ENCODE measurements at regions not wholly inside any gene's neighbourhood (a gene's known extent, or its start where the extent isn't known, plus 50 kb on each side); places are given as distances from the start of the nearest gene placed in this dataset.
A peak's percentile ranks its signal among the peaks of the same experiment; 100 is the strongest.

DNA sequence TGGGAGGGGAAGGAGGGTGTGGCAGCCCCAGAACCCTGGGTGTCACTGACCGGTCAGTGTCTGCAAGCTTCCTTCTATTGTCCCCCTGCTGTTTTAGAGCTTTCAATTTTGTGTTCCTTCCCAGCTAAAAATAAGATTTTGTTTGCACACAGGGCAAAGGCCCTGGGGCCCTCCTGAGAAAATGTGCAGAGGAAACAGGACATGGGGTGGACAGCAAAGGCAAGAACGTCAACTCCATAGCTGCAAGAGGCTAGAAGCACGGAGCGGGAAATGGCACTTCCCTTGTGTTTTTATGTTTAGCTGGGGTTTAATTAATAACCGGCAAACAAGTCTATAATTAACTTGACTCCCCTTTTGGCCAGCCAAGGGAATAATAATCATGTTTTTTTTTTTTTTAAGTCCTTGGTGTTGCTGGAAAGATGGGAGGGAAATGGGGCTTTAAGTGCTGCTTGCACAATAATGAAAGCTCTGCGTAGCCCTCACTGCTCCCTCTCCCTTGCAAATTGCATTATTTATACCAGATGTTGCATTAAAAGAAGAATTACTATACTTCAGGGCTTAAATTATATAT is 261.4 kb upstream of the USP24 start:
- Histone ChIP-seq H3K4me2 (no peak overlapping the region), H3K27ac (no peak overlapping the region), H3K9me3 (ENCODE audit: insufficient read depth, low read depth) (peaks cover 11% of the 10 kb centered on the region; the same call in 1 of the 2 replicates), H3K4me3 (no peak overlapping the region), H3K27me3 (ENCODE audit: insufficient read depth, low read depth) (no peaks in the 10 kb centered on the region), H3K4me1 (replicated peaks; ENCODE audit: insufficient read depth) (peaks cover 26% of the 10 kb centered on the region), H3K36me3 (ENCODE audit: low read depth) (no peaks in the 10 kb centered on the region), H2AFZ (no peak overlapping the region), H3F3A (ENCODE audit: insufficient read depth, low read depth) (no peaks in the 10 kb centered on the region), H3K9me2 (ENCODE audit: insufficient read depth) (no peaks in the 10 kb centered on the region), H4K20me1 (ENCODE audit: insufficient read depth) (no peaks in the 10 kb centered on the region), H3K79me2 (ENCODE audit: low read depth) (no peaks in the 10 kb centered on the region)
- ChIA-PET POLR2A (ENCODE audit: unreplicated experiment) (no interaction called here), CTCF (interaction anchor here (0.5 to 0.6 kb wide), 2 partner anchors 1111 to 1321 kb away, joined by 3 read pairs; no protein-coding TSS in a partner anchor)
- intact Hi-C loops (cut with micrococcal nuclease; ENCODE audit: unreplicated experiment), result loop anchor here (5.0 kb wide), 1 partner anchor 1101 kb away; the partner anchor contains the start of gene PLPP3
- no peak for DNase-seq
- no peak for TF ChIP-seq EZH2 (IDR thresholded peaks at IDR 0.05; ENCODE audit: low read depth)
- TF ChIP-seq CTCF (conservative IDR thresholded peaks at IDR 0.05), result no peak
- BruUV-seq (replicated peaks), result no TSS peak

- H3K4me2 ChIP-seq, result 0 out of 2 replicates have a peak overlapping the region, but pooled peaks have one; percentile 5
- H3F3A ChIP-seq (ENCODE audit: insufficient read depth, low read depth), result no peaks in the 10 kb centered on the region
These were observed 259.1 kb upstream of the USP24 start for GRCh38 chr1:55474168-55474786.

GRCh38 chr1:55473661-55474060 is 258.5 kb upstream of the USP24 start:
- POLR2A ChIA-PET (ENCODE audit: unreplicated experiment), result no interaction called here
- CTCF ChIA-PET, result no interaction called here
- intact Hi-C loops (cut with micrococcal nuclease; ENCODE audit: unreplicated experiment), result no loop called here

More at GRCh38 chr1:55474168-55474786, 259.1 kb upstream of the USP24 start:
- POLR2A ChIA-PET (ENCODE audit: unreplicated experiment), result no interaction called here
- Histone ChIP-seq H3K36me3 (ENCODE audit: low read depth) (no peaks in the 10 kb centered on the region), H3K4me3 (no peak overlapping the region), H3K27me3 (ENCODE audit: insufficient read depth, low read depth) (no peaks in the 10 kb centered on the region), H3K4me1 (replicated peaks; ENCODE audit: insufficient read depth) (peaks cover 26% of the 10 kb centered on the region), H3K9me3 (ENCODE audit: insufficient read depth, low read depth) (peaks cover 8% of the 10 kb centered on the region; the same call in 1 of the 2 replicates), H2AFZ (no peak overlapping the region), H4K20me1 (ENCODE audit: insufficient read depth) (no peaks in the 10 kb centered on the region), H3K79me2 (ENCODE audit: low read depth) (no peaks in the 10 kb centered on the region), H3K9me2 (ENCODE audit: insufficient read depth) (no peaks in the 10 kb centered on the region), H3K27ac (no peak overlapping the region)
- peak in 1 of 2 experiments; percentile 62 for DNase-seq
- TF ChIP-seq CTCF (conservative IDR thresholded peaks at IDR 0.05) (no peak), EZH2 (IDR thresholded peaks at IDR 0.05; ENCODE audit: low read depth) (no peak)
- BruUV-seq (replicated peaks), result no TSS peak
- CTCF ChIA-PET, result no interaction called here
- intact Hi-C loops (cut with micrococcal nuclease; ENCODE audit: unreplicated experiment), result no loop called here

More at GRCh38 chr1:55473661-55474060, 258.5 kb upstream of the USP24 start:
- DNase-seq, result no peak
- Histone ChIP-seq H3K27me3 (ENCODE audit: insufficient read depth, low read depth) (no peaks in the 10 kb centered on the region), H3K4me1 (replicated peaks; ENCODE audit: insufficient read depth) (peaks cover 26% of the 10 kb centered on the region), H3K27ac (no peak overlapping the region), H3K4me3 (no peak overlapping the region), H3K36me3 (ENCODE audit: low read depth) (no peaks in the 10 kb centered on the region), H3F3A (ENCODE audit: insufficient read depth, low read depth) (no peaks in the 10 kb centered on the region), H3K9me3 (ENCODE audit: insufficient read depth, low read depth) (peaks cover 4% of the 10 kb centered on the region; the same call in 1 of the 2 replicates), H2AFZ (no peak overlapping the region), H4K20me1 (ENCODE audit: insufficient read depth) (no peaks in the 10 kb centered on the region), H3K9me2 (ENCODE audit: insufficient read depth) (no peaks in the 10 kb centered on the region), H3K4me2 (no peak overlapping the region), H3K79me2 (ENCODE audit: low read depth) (no peaks in the 10 kb centered on the region)
- BruUV-seq (replicated peaks), result no TSS peak
- no peak for TF ChIP-seq EZH2 (IDR thresholded peaks at IDR 0.05; ENCODE audit: low read depth)
- no peak for TF ChIP-seq CTCF (conservative IDR thresholded peaks at IDR 0.05)
